ENCODE measurements at regions not wholly inside any gene's neighbourhood (a gene's known extent, or its start where the extent isn't known, plus 50 kb on each side); places are given as distances from the start of the nearest gene placed in this dataset.

GRCh38 chr3:20739814-20740213, 553.8 kb upstream of the SGO1 start:
- Histone ChIP-seq H3K4me1 (no peaks in the 10 kb centered on the region), H3K4me3 (no peak overlapping the region), H3K27ac (no peak overlapping the region), H3K4me2 (no peak overlapping the region), H3K9me3 (no peaks in the 10 kb centered on the region)
- POLR2A ChIA-PET: no interaction called here
- DNase-seq (ENCODE audit: low read depth in 1 of 2, low spot score in 1 of 2) (no peak), ATAC-seq (no peak), FAIRE-seq (no peak)
- CTCF ChIA-PET: no interaction called here
- TF ChIP-seq NR3C1 (IDR thresholded peaks at IDR 0.05): no peak
- no peak for TF ChIP-seq KDM5A (IDR thresholded peaks at IDR 0.05)
- no peak for TF ChIP-seq CHD2 (IDR thresholded peaks at IDR 0.05; ENCODE audit: low read length, partially characterized antibody)
- TF ChIP-seq FOSB (CRISPR knock-in tag; IDR thresholded peaks at IDR 0.05): no peak
- no peak for TF ChIP-seq BHLHE40 (IDR thresholded peaks at IDR 0.05; ENCODE audit: low read depth, low read length)
- TF ChIP-seq MAX (IDR thresholded peaks at IDR 0.05): no peak
- no peak for TF ChIP-seq MAFK (IDR thresholded peaks at IDR 0.05; ENCODE audit: partially characterized antibody)
- TF ChIP-seq NFE2L2 (conservative IDR thresholded peaks at IDR 0.05; ENCODE audit: low read length): no peak
- no peak for TF ChIP-seq RFX5 (IDR thresholded peaks at IDR 0.05)
- TF ChIP-seq MAZ (IDR thresholded peaks at IDR 0.05; ENCODE audit: borderline replicate concordance, low read depth, low read length): no peak
- TF ChIP-seq HOXA7 (CRISPR knock-in tag; IDR thresholded peaks at IDR 0.05): no peak
- TF ChIP-seq HEYL (CRISPR knock-in tag; IDR thresholded peaks at IDR 0.05): no peak
- no peak for TF ChIP-seq TP53 (CRISPR knock-in tag; IDR thresholded peaks at IDR 0.05)

GRCh38 chr3:20736287-20736852, 550.4 kb upstream of the SGO1 start:
- H3K4me3 ChIP-seq: no peak overlapping the region
- WGBS (ENCODE audit: missing lambda C conversion rate): 15% methylated on average over 5 of the region's 5 CpGs
- no peak for ATAC-seq
- DNase-seq (ENCODE audit: low read depth in 1 of 2, low spot score in 1 of 2): no peak
- ChIA-PET CTCF (interaction anchor here (1.1 kb wide), 1 partner anchor 9 kb away, joined by 3 read pairs; no protein-coding TSS in a partner anchor), POLR2A (no interaction called here)
- no peak for FAIRE-seq
- no peak for TF ChIP-seq CBX8 (IDR thresholded peaks at IDR 0.05)
- TF ChIP-seq CTCF (IDR thresholded peaks at IDR 0.05): no peak
- TF ChIP-seq CHD2 (IDR thresholded peaks at IDR 0.05; ENCODE audit: low read length, partially characterized antibody): no peak
- no peak for TF ChIP-seq NPAS2 (CRISPR knock-in tag; IDR thresholded peaks at IDR 0.05; ENCODE audit: borderline replicate concordance)
- no peak for TF ChIP-seq MAZ (IDR thresholded peaks at IDR 0.05; ENCODE audit: borderline replicate concordance, low read depth, low read length)
- no peak for TF ChIP-seq SREBF2 (IDR thresholded peaks at IDR 0.05)
- H3K27ac ChIP-seq: no peak overlapping the region
- no peaks in the 10 kb centered on the region for H3K4me1 ChIP-seq
- no peaks in the 10 kb centered on the region for H3K9me3 ChIP-seq
- H3K4me2 ChIP-seq: no peak overlapping the region

- WGBS (ENCODE audit: missing lambda C conversion rate): 0% methylated on average over 1 of the region's 1 CpG
- ChIA-PET CTCF (no interaction called here), POLR2A (no interaction called here)
- Histone ChIP-seq H3K4me2 (no peak overlapping the region), H3K9me3 (no peaks in the 10 kb centered on the region), H3K27ac (no peak overlapping the region), H3K4me1 (no peaks in the 10 kb centered on the region), H3K4me3 (no peak overlapping the region)
- ATAC-seq (no peak), DNase-seq (ENCODE audit: low read depth in 1 of 2, low spot score in 1 of 2) (no peak), FAIRE-seq (no peak)
- TF ChIP-seq PBX3 (IDR thresholded peaks at IDR 0.05) (no peak), KDM5A (IDR thresholded peaks at IDR 0.05) (no peak), SREBF2 (IDR thresholded peaks at IDR 0.05) (no peak), NPAS2 (CRISPR knock-in tag; IDR thresholded peaks at IDR 0.05; ENCODE audit: borderline replicate concordance) (no peak), RNF2 (IDR thresholded peaks at IDR 0.05; ENCODE audit: borderline replicate concordance, low read depth) (no peak), CHD4 (IDR thresholded peaks at IDR 0.05; ENCODE audit: borderline replicate concordance) (no peak), RARB (CRISPR knock-in tag; IDR thresholded peaks at IDR 0.05) (no peak), POLR2A (IDR thresholded peaks at IDR 0.05; ENCODE audit: low read length) (no peak), CTCF (IDR thresholded peaks at IDR 0.05) (no peak), USF2 (IDR thresholded peaks at IDR 0.05) (no peak)
- TF ChIP-seq, protein P1, sequence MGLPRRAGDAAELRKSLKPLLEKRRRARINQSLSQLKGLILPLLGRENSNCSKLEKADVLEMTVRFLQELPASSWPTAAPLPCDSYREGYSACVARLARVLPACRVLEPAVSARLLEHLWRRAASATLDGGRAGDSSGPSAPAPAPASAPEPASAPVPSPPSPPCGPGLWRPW (IDR thresholded peaks at IDR 0.05): no peak
- TF ChIP-seq, protein P2, sequence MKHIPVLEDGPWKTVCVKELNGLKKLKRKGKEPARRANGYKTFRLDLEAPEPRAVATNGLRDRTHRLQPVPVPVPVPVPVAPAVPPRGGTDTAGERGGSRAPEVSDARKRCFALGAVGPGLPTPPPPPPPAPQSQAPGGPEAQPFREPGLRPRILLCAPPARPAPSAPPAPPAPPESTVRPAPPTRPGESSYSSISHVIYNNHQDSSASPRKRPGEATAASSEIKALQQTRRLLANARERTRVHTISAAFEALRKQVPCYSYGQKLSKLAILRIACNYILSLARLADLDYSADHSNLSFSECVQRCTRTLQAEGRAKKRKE (CRISPR knock-in tag; IDR thresholded peaks at IDR 0.05; ENCODE audit: low read depth): no peak
These were observed 543.2 kb upstream of the SGO1 start for GRCh38 chr3:20729185-20729584.

All from A549 (cell line).